WTC11 (cell line): ENCODE measurements at regions not wholly inside any gene's neighbourhood (a gene's known extent, or its start where the extent isn't known, plus 50 kb on each side); places are given as distances from the start of the nearest gene placed in this dataset.

Source experiments
- ATAC-seq: fragments of 200-7000 bp; cut with Tn5 transposase; 2 replicates; pipeline ENCODE4 v1.10.0; 2021; ENCODE audit warnings: mild to moderate bottlenecking, moderate library complexity
- CTCF ChIA-PET: fragments of 300-600 bp; sonication (Branson Sonifier 250); formaldehyde crosslinking; loops from one replicate; lab custom pipeline; 2021; ENCODE audit warnings: antibody characterized with exemption; lab: Charles Lee
- POLR2A ChIA-PET: fragments of 350-600 bp; sonication (Branson Sonifier 250); formaldehyde crosslinking; loops from one replicate; lab custom pipeline; 2021; ENCODE audit warnings: antibody characterized with exemption; lab: Charles Lee
- DNase-seq: peaks from one replicate; pipeline ENCODE4 v3.0.0; 2021; ENCODE audit warnings: low spot score
- H3K27ac Mint-ChIP-seq: 2 replicates; pipeline ENCODE4 v1.8.0; 2021; ENCODE audit warnings: mixed read lengths
- H3K27me3 Mint-ChIP-seq: 2 replicates; pipeline ENCODE4 v1.8.0; 2021; ENCODE audit warnings: low read depth, mild to moderate bottlenecking, moderate library complexity, mixed read lengths
- H3K36me3 Mint-ChIP-seq: 2 replicates; pipeline ENCODE4 v1.8.0; 2021; ENCODE audit warnings: mixed read lengths
- H3K4me1 Mint-ChIP-seq: 2 replicates; pipeline ENCODE4 v1.8.0; 2022; ENCODE audit warnings: mixed read lengths
- H3K4me3 Mint-ChIP-seq: 2 replicates; pipeline ENCODE4 v1.8.0; 2021; ENCODE audit warnings: mild to moderate bottlenecking, moderate library complexity, mixed read lengths
- H3K9me3 Mint-ChIP-seq: 2 replicates; pipeline ENCODE4 v1.8.0; 2021; ENCODE audit warnings: mixed read lengths
- IRF1 ChIP-seq: sonication (generic); formaldehyde crosslinking; IDR thresholded peaks from 2 replicates; pipeline ENCODE4 v1.8.0; 2023; ENCODE audit warnings: missing genetic modification reagents

GRCh38 chrX:147859666-147860065 is 52.1 kb upstream of the FMR1 start:
- Mint-ChIP-seq H3K36me3 (peaks cover 16% of the 10 kb centered on the region), H3K4me3 (no peak overlapping the region), H3K9me3 (peaks cover 34% of the 10 kb centered on the region), H3K27me3 (no peaks in the 10 kb centered on the region; the same call in 1 of the 2 replicates), H3K27ac (no peak overlapping the region), H3K4me1 (no peaks in the 10 kb centered on the region)
- ChIA-PET CTCF (no interaction called here), POLR2A (no interaction called here)
- DNase-seq (no peak), ATAC-seq (no peak)
- no peak for TF ChIP-seq IRF1 (CRISPR knock-in tag)
